PFSK-1 (cell line): ENCODE measurements at regions not wholly inside any gene's neighbourhood (a gene's known extent, or its start where the extent isn't known, plus 50 kb on each side); places are given as distances from the start of the nearest gene placed in this dataset.

Experiments
- POLR2AphosphoS5 ChIP-seq: IDR thresholded peaks from 2 replicates; pipeline ENCODE4 v1.6.1; 2012; ENCODE audit warnings: low read depth, mild to moderate bottlenecking, control low read depth, low read length, moderate library complexity
- SIN3A ChIP-seq: IDR thresholded peaks from 2 replicates; pipeline ENCODE4 v1.6.1; 2012; ENCODE audit warnings: mild to moderate bottlenecking, low read length, moderate library complexity, borderline replicate concordance; ENCODE audit not compliant: insufficient read depth
- TF ChIP-seq, protein P1 (sequence below), 2 experiments: IDR thresholded peaks; 2 replicates each; pipeline versions ENCODE4 v1.6.1 to v1.8.0; 2011 to 2012; ENCODE audit warnings: low read depth in 2 of 2, low read length in 2 of 2, control low read depth in 1 of 2, inconsistent platforms in 1 of 2, mild to moderate bottlenecking in 1 of 2, moderate library complexity in 1 of 2; ENCODE audit not compliant: insufficient read depth in 1 of 2

DNA sequence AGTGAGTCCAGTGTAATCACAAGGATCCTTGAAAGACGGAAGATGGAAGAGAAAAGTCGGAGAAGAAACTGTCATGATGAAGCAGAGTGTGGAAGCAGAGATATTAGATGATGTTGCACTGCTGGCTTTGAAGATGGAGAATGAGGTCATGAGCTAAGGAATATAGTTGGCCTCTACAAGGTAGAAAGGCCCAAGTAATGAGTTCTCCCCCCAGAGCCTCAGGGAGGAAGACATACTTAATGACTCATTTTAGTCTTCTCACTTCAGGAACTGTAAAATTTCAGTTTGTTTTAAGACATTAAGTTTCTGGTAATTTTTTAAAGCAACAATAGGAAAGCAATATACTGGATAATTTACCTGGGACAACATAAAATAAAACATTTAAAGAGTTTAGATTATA lies 1331.5 kb upstream of the PCDH20 start:
- TF ChIP-seq POLR2AphosphoS5, result no peak
- TF ChIP-seq, protein P1, sequence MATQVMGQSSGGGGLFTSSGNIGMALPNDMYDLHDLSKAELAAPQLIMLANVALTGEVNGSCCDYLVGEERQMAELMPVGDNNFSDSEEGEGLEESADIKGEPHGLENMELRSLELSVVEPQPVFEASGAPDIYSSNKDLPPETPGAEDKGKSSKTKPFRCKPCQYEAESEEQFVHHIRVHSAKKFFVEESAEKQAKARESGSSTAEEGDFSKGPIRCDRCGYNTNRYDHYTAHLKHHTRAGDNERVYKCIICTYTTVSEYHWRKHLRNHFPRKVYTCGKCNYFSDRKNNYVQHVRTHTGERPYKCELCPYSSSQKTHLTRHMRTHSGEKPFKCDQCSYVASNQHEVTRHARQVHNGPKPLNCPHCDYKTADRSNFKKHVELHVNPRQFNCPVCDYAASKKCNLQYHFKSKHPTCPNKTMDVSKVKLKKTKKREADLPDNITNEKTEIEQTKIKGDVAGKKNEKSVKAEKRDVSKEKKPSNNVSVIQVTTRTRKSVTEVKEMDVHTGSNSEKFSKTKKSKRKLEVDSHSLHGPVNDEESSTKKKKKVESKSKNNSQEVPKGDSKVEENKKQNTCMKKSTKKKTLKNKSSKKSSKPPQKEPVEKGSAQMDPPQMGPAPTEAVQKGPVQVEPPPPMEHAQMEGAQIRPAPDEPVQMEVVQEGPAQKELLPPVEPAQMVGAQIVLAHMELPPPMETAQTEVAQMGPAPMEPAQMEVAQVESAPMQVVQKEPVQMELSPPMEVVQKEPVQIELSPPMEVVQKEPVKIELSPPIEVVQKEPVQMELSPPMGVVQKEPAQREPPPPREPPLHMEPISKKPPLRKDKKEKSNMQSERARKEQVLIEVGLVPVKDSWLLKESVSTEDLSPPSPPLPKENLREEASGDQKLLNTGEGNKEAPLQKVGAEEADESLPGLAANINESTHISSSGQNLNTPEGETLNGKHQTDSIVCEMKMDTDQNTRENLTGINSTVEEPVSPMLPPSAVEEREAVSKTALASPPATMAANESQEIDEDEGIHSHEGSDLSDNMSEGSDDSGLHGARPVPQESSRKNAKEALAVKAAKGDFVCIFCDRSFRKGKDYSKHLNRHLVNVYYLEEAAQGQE (IDR thresholded peaks at IDR 0.05; ENCODE audit: insufficient read depth in 1 of 2, low read depth in 2 of 2, low read length in 2 of 2), result no peak
- no peak for TF ChIP-seq SIN3A
